ENCODE measurements at regions not wholly inside any gene's neighbourhood (a gene's known extent, or its start where the extent isn't known, plus 50 kb on each side); places are given as distances from the start of the nearest gene placed in this dataset.

- TF ChIP-seq GATA2 (IDR thresholded peaks at IDR 0.05; ENCODE audit: low read depth, low read length) (no peak), GATA3 (IDR thresholded peaks at IDR 0.05; ENCODE audit: low read depth, low read length) (no peak)
These were observed 132.4 kb upstream of the ADGRF1 start for GRCh38 chr6:47174502-47175023.
